CD14-positive monocyte (primary cell): ENCODE measurements at regions not wholly inside any gene's neighbourhood (a gene's known extent, or its start where the extent isn't known, plus 50 kb on each side); places are given as distances from the start of the nearest gene placed in this dataset.

Experiments used
- DNase-seq, 3 donors: peaks; one replicate each; pipeline ENCODE4 v3.0.0-alpha.2; 2011 to 2022
- H2AFZ ChIP-seq: 2 replicates; pipeline ENCODE4 v1.6.0; 2012; ENCODE audit warnings: mild to moderate bottlenecking, low read depth, low read length, inconsistent platforms; ENCODE audit not compliant: insufficient read depth, poor library complexity, severe bottlenecking
- H3K27ac ChIP-seq, 2 donors: 1 replicate in 1 of 2; 2 replicates in 1 of 2; pipeline ENCODE4 v1.5.1; 2012 to 2013; ENCODE audit warnings: low read length in 2 of 2, control low read depth in 1 of 2, inconsistent platforms in 1 of 2, low read depth in 1 of 2, mild to moderate bottlenecking in 1 of 2
- H3K27me3 ChIP-seq, 2 donors: one replicate each; pipeline versions ENCODE4 v1.6.0 to v1.6.1; 2011 to 2013; ENCODE audit warnings: low read length in 2 of 2; ENCODE audit not compliant: control insufficient read depth in 2 of 2, insufficient read depth in 2 of 2
- H3K36me3 ChIP-seq, 2 donors: replicated peaks in 1 of 2; 1 replicate in 1 of 2; 2 replicates in 1 of 2; pipeline versions ENCODE4 v1.5.1 to v1.6.1; 2012 to 2013; ENCODE audit warnings: low read length in 2 of 2, control low read depth in 1 of 2, inconsistent platforms in 1 of 2, mild to moderate bottlenecking in 1 of 2; ENCODE audit not compliant: insufficient read depth in 2 of 2, control insufficient read depth in 1 of 2
- H3K4me1 ChIP-seq, 2 donors: 1 replicate in 1 of 2; 2 replicates in 1 of 2; pipeline versions ENCODE4 v1.5.1 to v1.6.1; 2012 to 2013; ENCODE audit warnings: low read length in 2 of 2, control low read depth in 1 of 2, inconsistent platforms in 1 of 2, mild to moderate bottlenecking in 1 of 2, moderate library complexity in 1 of 2; ENCODE audit not compliant: insufficient read depth in 2 of 2, control insufficient read depth in 1 of 2
- H3K4me2 ChIP-seq: replicated peaks from 2 replicates; pipeline ENCODE3; 2012; ENCODE audit warnings: low read length, moderate library complexity, mild to moderate bottlenecking; ENCODE audit not compliant: poor library complexity, severe bottlenecking; ENCODE audit errors: extremely low read depth
- H3K4me3 ChIP-seq, 3 experiments: fragments of 200-600 bp in 1 of 3; sonication (generic) in 1 of 3; replicated peaks in 1 of 3; 1 replicate in 2 of 3; 2 replicates in 1 of 3; pipeline ENCODE4 v1.5.1; 2011 to 2013; ENCODE audit warnings: low read length in 3 of 3, mild to moderate bottlenecking in 3 of 3, control low read depth in 2 of 3, low read depth in 2 of 3, inconsistent platforms in 1 of 3, moderate library complexity in 1 of 3
- H3K79me2 ChIP-seq: 2 replicates; pipeline ENCODE4 v1.6.0; 2012; ENCODE audit warnings: mild to moderate bottlenecking, control low read depth, inconsistent platforms, low read length, moderate library complexity; ENCODE audit not compliant: insufficient read depth
- H3K9ac ChIP-seq: 2 replicates; pipeline ENCODE4 v1.6.0; 2017; ENCODE audit warnings: low read length, mild to moderate bottlenecking; ENCODE audit not compliant: insufficient read depth, poor library complexity, severe bottlenecking
- H3K9me3 ChIP-seq, 2 donors: replicated peaks in 1 of 2; 1 replicate in 1 of 2; 2 replicates in 1 of 2; pipeline versions ENCODE4 v1.5.1 to v1.6.1; 2012 to 2013; ENCODE audit warnings: low read length in 2 of 2, control low read depth in 1 of 2; ENCODE audit not compliant: control insufficient read depth in 1 of 2, insufficient read depth in 1 of 2
- H4K20me1 ChIP-seq: 2 replicates; pipeline ENCODE4 v1.6.0; 2012; ENCODE audit warnings: mild to moderate bottlenecking, low read length, control low read depth, moderate library complexity; ENCODE audit not compliant: insufficient read depth
- H3K27ac Mint-ChIP-seq, 7 donors: one replicate each; pipeline ENCODE4 v1.8.0; 2020; ENCODE audit warnings: mild to moderate bottlenecking in 7 of 7, mixed read lengths in 7 of 7, moderate library complexity in 6 of 7, inconsistent platforms in 2 of 7
- H3K27me3 Mint-ChIP-seq, 3 donors: one replicate each; pipeline ENCODE4 v1.8.0; 2021 to 2022; ENCODE audit warnings: low read depth in 3 of 3, mild to moderate bottlenecking in 3 of 3, mixed read lengths in 3 of 3, moderate library complexity in 3 of 3, inconsistent platforms in 1 of 3
- H3K36me3 Mint-ChIP-seq, 2 donors: one replicate each; pipeline ENCODE4 v1.8.0; 2020; ENCODE audit warnings: mixed read lengths in 2 of 2, inconsistent platforms in 1 of 2, mild to moderate bottlenecking in 1 of 2
- H3K4me1 Mint-ChIP-seq: one replicate; pipeline ENCODE4 v1.8.0; 2020; ENCODE audit warnings: mild to moderate bottlenecking, mixed read lengths
- H3K4me3 Mint-ChIP-seq, 2 donors: one replicate each; pipeline ENCODE4 v1.8.0; 2020; ENCODE audit warnings: mild to moderate bottlenecking in 2 of 2, mixed read lengths in 2 of 2, moderate library complexity in 1 of 2
- H3K9me3 Mint-ChIP-seq, 7 donors: one replicate each; pipeline ENCODE4 v1.8.0; 2020 to 2022; ENCODE audit warnings: mixed read lengths in 7 of 7, mild to moderate bottlenecking in 6 of 7, moderate library complexity in 6 of 7, inconsistent platforms in 2 of 7
- WGBS: methylation state at CpG from one replicate; pipeline ENCODE4 v1.1.5; 2013; ENCODE audit warnings: missing lambda C conversion rate; ENCODE audit not compliant: insufficient coverage; 5-methylcytosine and 5-hydroxymethylcytosine counted together
- intact Hi-C, 2 donors: fragments of 100-400 bp; cut with micrococcal nuclease; formaldehyde crosslinking; loops; one replicate each; pipeline versions ENCODE4 v1.15.0 to v1.15.1; 2023
- TF ChIP-seq, protein P1 (sequence below): fragments of 200-600 bp; IDR thresholded peaks from one replicate; pipeline ENCODE4 v1.8.0; 2022; ENCODE audit warnings: antibody characterized with exemption, mild to moderate bottlenecking

DNA sequence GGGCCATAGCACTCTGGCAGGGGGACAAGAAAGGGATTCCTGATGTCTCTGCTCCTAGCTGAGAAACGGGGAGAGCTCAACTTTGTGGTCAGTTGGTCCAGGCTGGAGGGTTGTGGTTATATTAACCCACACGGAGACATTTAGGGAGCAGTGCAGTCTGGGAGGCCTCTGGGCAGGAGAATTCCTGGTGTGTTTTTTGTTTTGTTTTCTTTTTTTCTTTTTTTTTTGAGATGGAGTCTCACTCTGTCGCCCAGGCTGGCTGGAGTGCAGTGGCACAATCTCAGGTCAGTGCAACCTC is 88.0 kb upstream of the SHISAL1 start:
- Histone ChIP-seq H3K27ac (no peak overlapping the region), H4K20me1 (no peaks in the 10 kb centered on the region), H3K36me3 (no peaks in the 10 kb centered on the region), H3K27me3 (no peaks in the 10 kb centered on the region), H2AFZ (no peak overlapping the region), H3K4me3 (no peak overlapping the region), H3K4me2 (no peak overlapping the region), H3K9me3 (no peaks in the 10 kb centered on the region), H3K4me1 (no peaks in the 10 kb centered on the region), H3K9ac (no peak overlapping the region), H3K79me2 (no peaks in the 10 kb centered on the region)
- Mint-ChIP-seq H3K27ac (no peak overlapping the region), H3K4me3 (no peak overlapping the region), H3K4me1 (no peaks in the 10 kb centered on the region), H3K36me3 (no peaks in the 10 kb centered on the region), H3K9me3 (peaks cover 0 to 1% (median 0%) of the 10 kb centered on the region in 7 donors), H3K27me3 (peaks cover 0 to 4% (median 4%) of the 10 kb centered on the region in 3 donors)
- intact Hi-C loops: no loop called here
- TF ChIP-seq, protein P1, sequence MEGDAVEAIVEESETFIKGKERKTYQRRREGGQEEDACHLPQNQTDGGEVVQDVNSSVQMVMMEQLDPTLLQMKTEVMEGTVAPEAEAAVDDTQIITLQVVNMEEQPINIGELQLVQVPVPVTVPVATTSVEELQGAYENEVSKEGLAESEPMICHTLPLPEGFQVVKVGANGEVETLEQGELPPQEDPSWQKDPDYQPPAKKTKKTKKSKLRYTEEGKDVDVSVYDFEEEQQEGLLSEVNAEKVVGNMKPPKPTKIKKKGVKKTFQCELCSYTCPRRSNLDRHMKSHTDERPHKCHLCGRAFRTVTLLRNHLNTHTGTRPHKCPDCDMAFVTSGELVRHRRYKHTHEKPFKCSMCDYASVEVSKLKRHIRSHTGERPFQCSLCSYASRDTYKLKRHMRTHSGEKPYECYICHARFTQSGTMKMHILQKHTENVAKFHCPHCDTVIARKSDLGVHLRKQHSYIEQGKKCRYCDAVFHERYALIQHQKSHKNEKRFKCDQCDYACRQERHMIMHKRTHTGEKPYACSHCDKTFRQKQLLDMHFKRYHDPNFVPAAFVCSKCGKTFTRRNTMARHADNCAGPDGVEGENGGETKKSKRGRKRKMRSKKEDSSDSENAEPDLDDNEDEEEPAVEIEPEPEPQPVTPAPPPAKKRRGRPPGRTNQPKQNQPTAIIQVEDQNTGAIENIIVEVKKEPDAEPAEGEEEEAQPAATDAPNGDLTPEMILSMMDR: no peak
- no peak for DNase-seq
- 76% methylated on average over 2 of the region's 3 CpGs for WGBS

DNA sequence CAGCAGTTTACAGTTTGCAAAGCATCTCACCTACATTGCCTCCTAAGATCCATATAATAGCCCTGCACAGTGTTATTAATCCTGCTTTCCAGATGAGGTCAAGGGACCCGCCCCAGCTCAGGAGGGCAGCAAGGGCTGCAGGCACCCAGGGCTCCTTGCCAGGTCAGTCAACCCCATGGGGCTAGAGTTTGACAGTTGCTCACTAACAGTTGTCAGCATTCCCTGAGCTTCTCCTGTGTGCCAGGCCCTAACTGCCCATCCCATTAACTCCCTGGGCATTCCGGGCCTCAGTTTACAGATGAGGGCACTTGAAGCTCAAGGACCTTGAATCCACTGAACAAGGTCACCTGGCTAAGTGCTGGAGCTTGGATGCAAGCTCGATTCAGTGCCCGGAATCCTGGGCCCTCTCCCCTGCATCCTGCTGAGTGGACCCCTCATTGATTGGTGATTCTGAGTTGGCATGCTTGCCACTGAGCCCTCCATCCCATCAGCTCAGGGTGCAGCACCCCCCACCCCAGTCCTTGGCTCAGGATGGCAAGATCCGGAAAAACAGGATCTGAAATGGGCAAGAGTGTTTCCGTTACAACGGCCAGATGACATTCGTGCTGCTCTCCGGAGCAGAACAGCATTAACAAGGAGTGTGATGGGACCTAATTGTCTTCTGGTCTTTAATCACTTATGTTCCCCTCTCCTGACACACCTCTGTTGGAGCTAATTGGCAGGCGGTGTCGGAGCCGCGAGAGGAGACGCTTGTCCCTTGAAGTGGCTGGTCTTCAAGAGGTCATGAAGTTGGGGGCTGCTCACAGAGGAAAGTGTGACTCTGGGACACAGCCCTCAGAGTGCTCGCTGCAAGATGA is 87.4 kb upstream of the SHISAL1 start:
- Mint-ChIP-seq H3K9me3 (peaks cover 0 to 1% (median 0%) of the 10 kb centered on the region in 7 donors), H3K27me3 (peaks cover under 1 to 6% (median 4%) of the 10 kb centered on the region in 3 donors), H3K4me3 (no peak overlapping the region), H3K4me1 (no peaks in the 10 kb centered on the region), H3K36me3 (no peaks in the 10 kb centered on the region), H3K27ac (no peak overlapping the region)
- H3K9me3 ChIP-seq: no peaks in the 10 kb centered on the region
- H3K79me2 ChIP-seq: no peaks in the 10 kb centered on the region
- TF ChIP-seq, protein P1: no peak
- 85% methylated on average over 14 of the region's 15 CpGs for WGBS
- no peaks in the 10 kb centered on the region for H3K27me3 ChIP-seq
- H3K9ac ChIP-seq: no peak overlapping the region
- no peak overlapping the region for H3K27ac ChIP-seq
- no peak overlapping the region for H2AFZ ChIP-seq
- no peak for DNase-seq
- no peaks in the 10 kb centered on the region for H4K20me1 ChIP-seq
- H3K4me1 ChIP-seq: no peaks in the 10 kb centered on the region
- H3K4me3 ChIP-seq: no peak overlapping the region
- H3K36me3 ChIP-seq: no peaks in the 10 kb centered on the region
- intact Hi-C loops: no loop called here
- no peak overlapping the region for H3K4me2 ChIP-seq
